ENCODE measurements at regions not wholly inside any gene's neighbourhood (a gene's known extent, or its start where the extent isn't known, plus 50 kb on each side); places are given as distances from the start of the nearest gene placed in this dataset.

DNA sequence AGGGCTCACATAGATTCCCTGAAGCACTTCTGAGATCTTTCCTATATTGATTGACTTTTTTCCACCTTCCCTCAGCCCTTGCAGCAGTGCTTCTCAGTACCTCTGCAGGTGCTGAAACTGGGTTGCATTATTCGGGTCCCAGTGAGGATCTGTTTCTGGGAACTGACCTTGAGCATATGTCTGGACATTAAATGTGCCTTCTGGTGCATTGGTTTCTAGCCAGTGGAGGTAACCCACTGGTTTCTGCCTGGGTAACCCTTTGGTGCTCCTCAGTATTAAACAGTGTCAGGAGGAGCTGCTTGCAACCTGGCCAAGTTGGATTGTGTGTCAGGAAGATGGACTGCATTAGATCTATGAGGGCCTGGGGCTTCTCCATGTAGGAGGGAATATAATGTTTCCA is 213.3 kb upstream of the KCND2 start (continued):
- TF ChIP-seq, protein P1, sequence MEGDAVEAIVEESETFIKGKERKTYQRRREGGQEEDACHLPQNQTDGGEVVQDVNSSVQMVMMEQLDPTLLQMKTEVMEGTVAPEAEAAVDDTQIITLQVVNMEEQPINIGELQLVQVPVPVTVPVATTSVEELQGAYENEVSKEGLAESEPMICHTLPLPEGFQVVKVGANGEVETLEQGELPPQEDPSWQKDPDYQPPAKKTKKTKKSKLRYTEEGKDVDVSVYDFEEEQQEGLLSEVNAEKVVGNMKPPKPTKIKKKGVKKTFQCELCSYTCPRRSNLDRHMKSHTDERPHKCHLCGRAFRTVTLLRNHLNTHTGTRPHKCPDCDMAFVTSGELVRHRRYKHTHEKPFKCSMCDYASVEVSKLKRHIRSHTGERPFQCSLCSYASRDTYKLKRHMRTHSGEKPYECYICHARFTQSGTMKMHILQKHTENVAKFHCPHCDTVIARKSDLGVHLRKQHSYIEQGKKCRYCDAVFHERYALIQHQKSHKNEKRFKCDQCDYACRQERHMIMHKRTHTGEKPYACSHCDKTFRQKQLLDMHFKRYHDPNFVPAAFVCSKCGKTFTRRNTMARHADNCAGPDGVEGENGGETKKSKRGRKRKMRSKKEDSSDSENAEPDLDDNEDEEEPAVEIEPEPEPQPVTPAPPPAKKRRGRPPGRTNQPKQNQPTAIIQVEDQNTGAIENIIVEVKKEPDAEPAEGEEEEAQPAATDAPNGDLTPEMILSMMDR (conservative IDR thresholded peaks at IDR 0.05; ENCODE audit: low read depth in 2 of 2), result no peak
- TF ChIP-seq EZH2phosphoT487 (IDR thresholded peaks at IDR 0.05; ENCODE audit: unreplicated experiment) (no peak), POLR2AphosphoS5 (IDR thresholded peaks at IDR 0.05; ENCODE audit: low read depth) (no peak), ZNF331 (CRISPR knock-in tag; IDR thresholded peaks at IDR 0.05; ENCODE audit: low read depth) (no peak)
- TF ChIP-seq, protein P2, sequence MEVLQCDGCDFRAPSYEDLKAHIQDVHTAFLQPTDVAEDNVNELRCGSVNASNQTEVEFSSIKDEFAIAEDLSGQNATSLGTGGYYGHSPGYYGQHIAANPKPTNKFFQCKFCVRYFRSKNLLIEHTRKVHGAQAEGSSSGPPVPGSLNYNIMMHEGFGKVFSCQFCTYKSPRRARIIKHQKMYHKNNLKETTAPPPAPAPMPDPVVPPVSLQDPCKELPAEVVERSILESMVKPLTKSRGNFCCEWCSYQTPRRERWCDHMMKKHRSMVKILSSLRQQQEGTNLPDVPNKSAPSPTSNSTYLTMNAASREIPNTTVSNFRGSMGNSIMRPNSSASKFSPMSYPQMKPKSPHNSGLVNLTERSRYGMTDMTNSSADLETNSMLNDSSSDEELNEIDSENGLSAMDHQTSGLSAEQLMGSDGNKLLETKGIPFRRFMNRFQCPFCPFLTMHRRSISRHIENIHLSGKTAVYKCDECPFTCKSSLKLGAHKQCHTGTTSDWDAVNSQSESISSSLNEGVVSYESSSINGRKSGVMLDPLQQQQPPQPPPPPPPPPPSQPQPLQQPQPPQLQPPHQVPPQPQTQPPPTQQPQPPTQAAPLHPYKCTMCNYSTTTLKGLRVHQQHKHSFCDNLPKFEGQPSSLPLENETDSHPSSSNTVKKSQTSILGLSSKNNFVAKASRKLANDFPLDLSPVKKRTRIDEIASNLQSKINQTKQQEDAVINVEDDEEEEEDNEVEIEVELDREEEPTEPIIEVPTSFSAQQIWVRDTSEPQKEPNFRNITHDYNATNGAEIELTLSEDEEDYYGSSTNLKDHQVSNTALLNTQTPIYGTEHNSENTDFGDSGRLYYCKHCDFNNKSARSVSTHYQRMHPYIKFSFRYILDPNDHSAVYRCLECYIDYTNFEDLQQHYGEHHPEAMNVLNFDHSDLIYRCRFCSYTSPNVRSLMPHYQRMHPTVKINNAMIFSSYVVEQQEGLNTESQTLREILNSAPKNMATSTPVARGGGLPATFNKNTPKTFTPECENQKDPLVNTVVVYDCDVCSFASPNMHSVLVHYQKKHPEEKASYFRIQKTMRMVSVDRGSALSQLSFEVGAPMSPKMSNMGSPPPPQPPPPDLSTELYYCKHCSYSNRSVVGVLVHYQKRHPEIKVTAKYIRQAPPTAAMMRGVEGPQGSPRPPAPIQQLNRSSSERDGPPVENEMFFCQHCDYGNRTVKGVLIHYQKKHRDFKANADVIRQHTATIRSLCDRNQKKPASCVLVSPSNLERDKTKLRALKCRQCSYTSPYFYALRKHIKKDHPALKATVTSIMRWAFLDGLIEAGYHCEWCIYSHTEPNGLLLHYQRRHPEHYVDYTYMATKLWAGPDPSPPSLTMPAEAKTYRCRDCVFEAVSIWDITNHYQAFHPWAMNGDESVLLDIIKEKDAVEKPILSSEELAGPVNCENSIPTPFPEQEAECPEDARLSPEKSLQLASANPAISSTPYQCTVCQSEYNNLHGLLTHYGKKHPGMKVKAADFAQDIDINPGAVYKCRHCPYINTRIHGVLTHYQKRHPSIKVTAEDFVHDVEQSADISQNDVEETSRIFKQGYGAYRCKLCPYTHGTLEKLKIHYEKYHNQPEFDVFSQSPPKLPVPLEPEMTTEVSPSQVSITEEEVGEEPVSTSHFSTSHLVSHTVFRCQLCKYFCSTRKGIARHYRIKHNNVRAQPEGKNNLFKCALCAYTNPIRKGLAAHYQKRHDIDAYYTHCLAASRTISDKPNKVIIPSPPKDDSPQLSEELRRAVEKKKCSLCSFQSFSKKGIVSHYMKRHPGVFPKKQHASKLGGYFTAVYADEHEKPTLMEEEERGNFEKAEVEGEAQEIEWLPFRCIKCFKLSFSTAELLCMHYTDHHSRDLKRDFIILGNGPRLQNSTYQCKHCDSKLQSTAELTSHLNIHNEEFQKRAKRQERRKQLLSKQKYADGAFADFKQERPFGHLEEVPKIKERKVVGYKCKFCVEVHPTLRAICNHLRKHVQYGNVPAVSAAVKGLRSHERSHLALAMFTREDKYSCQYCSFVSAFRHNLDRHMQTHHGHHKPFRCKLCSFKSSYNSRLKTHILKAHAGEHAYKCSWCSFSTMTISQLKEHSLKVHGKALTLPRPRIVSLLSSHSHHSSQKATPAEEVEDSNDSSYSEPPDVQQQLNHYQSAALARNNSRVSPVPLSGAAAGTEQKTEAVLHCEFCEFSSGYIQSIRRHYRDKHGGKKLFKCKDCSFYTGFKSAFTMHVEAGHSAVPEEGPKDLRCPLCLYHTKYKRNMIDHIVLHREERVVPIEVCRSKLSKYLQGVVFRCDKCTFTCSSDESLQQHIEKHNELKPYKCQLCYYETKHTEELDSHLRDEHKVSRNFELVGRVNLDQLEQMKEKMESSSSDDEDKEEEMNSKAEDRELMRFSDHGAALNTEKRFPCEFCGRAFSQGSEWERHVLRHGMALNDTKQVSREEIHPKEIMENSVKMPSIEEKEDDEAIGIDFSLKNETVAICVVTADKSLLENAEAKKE (CRISPR knock-in tag; IDR thresholded peaks at IDR 0.05), result no peak

DNA sequence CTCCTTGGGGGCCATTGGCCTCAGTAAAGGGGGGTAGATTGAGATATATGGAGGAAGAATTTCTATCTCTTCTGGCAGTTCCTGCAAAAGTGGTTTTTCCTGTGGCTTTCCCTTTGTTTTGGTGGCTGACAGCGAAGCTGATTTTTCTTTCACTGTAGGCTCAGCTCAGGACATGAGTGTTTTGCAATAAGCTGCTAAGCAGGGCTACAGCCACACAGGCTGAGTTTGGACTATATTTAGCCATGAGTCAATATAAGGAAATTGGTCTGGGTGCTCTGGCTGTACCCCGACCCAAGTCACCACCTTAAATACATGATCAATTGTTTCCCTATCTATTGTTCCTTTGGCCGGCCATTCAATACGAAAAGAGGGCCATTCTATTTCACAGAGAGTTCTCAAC is 212.7 kb upstream of the KCND2 start:
- ATAC-seq (no peak), DNase-seq (ENCODE audit: low spot score) (no peak)
- Mint-ChIP-seq H3K4me1 (no peaks in the 10 kb centered on the region), H3K36me3 (ENCODE audit: low read depth) (no peaks in the 10 kb centered on the region), H3K27ac (0 out of 2 replicates have a peak overlapping the region, but pooled peaks have one; percentile 11), H3K9me3 (no peaks in the 10 kb centered on the region; the same call in 2 of the 3 replicates), H3K4me3 (no peak overlapping the region), H3K27me3 (ENCODE audit: insufficient read depth, low read depth, poor library complexity) (no peaks in the 10 kb centered on the region)
- H3K4me3 ChIP-seq, result no peak overlapping the region
- H3K4me1 ChIP-seq (ENCODE audit: insufficient read depth), result no peaks in the 10 kb centered on the region
- H3K27me3 ChIP-seq (ENCODE audit: insufficient read depth), result no peaks in the 10 kb centered on the region
- H3F3A ChIP-seq (replicated peaks; ENCODE audit: low read depth), result no peaks in the 10 kb centered on the region
- no peaks in the 10 kb centered on the region for H4K20me1 ChIP-seq (replicated peaks; ENCODE audit: insufficient read depth)
- H3K36me3 ChIP-seq (ENCODE audit: insufficient read depth), result no peaks in the 10 kb centered on the region
- no peak overlapping the region for H3K4me2 ChIP-seq
- no peaks in the 10 kb centered on the region for H3K79me2 ChIP-seq (replicated peaks; ENCODE audit: insufficient read depth)
- peak overlapping the region; percentile 66; the same call in 1 of the 2 replicates for H2AFZ ChIP-seq
- peaks cover 18% of the 10 kb centered on the region for H3K9me2 ChIP-seq (ENCODE audit: insufficient read depth)
- H3K27ac ChIP-seq (ENCODE audit: low read depth), result no peak overlapping the region
- TF ChIP-seq, protein P3, sequence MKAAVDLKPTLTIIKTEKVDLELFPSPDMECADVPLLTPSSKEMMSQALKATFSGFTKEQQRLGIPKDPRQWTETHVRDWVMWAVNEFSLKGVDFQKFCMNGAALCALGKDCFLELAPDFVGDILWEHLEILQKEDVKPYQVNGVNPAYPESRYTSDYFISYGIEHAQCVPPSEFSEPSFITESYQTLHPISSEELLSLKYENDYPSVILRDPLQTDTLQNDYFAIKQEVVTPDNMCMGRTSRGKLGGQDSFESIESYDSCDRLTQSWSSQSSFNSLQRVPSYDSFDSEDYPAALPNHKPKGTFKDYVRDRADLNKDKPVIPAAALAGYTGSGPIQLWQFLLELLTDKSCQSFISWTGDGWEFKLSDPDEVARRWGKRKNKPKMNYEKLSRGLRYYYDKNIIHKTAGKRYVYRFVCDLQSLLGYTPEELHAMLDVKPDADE (IDR thresholded peaks at IDR 0.05), result no peak
- TF ChIP-seq NANOG (IDR thresholded peaks at IDR 0.05; ENCODE audit: borderline replicate concordance), result no peak
- TF ChIP-seq, protein P2 (CRISPR knock-in tag; IDR thresholded peaks at IDR 0.05), result no peak

Data from GM23338 (cell line).